Gastrocnemius medialis (tissue), 4 donors: ENCODE measurements at regions not wholly inside any gene's neighbourhood (a gene's known extent, or its start where the extent isn't known, plus 50 kb on each side); places are given as distances from the start of the nearest gene placed in this dataset.

Source experiments
- CTCF ChIP-seq, 5 experiments: fragments of 450-650 bp in 3 of 5; fragments of 200-600 bp in 2 of 5; sonication (generic) in 2 of 5; IDR thresholded peaks in 4 of 5; conservative IDR thresholded peaks in 1 of 5; 1 replicate in 4 of 5; 2 replicates in 1 of 5; pipeline ENCODE4 v1.5.1; 2016 to 2019; ENCODE audit warnings: antibody characterized with exemption in 5 of 5, mild to moderate bottlenecking in 3 of 5, moderate library complexity in 3 of 5
- POLR2A ChIP-seq, 2 donors: fragments of 450-650 bp; IDR thresholded peaks; one replicate each; pipeline ENCODE4 v1.6.1; 2017; ENCODE audit warnings: antibody characterized with exemption in 2 of 2, mild to moderate bottlenecking in 2 of 2, moderate library complexity in 2 of 2

- TF ChIP-seq CTCF (IDR thresholded peaks at IDR 0.05 in 4 of 5, conservative IDR thresholded peaks at IDR 0.05 in 1 of 5) (no peak), POLR2A (IDR thresholded peaks at IDR 0.05) (no peak)
Observed at GRCh38 chr7:39761449-39761848, 138.1 kb downstream of the RALA start.
